OCI-LY3 (cell line): ENCODE measurements at regions not wholly inside any gene's neighbourhood (a gene's known extent, or its start where the extent isn't known, plus 50 kb on each side); places are given as distances from the start of the nearest gene placed in this dataset.
A peak's percentile ranks its signal among the peaks of the same experiment; 100 is the strongest.

ENCODE experiments used
- H2AFZ ChIP-seq: fragments of 200-600, 300-600 bp; shearing (Covaris generic); 2 replicates; pipeline ENCODE4 v1.6.0; 2014; ENCODE audit warnings: antibody characterized with exemption, low read depth, low read length
- H3K27ac ChIP-seq: fragments of 200-600, 300-600 bp; sonication (generic); 2 replicates; pipeline ENCODE4 v1.5.1; 2014; ENCODE audit warnings: mild to moderate bottlenecking, low read length, moderate library complexity, mixed read lengths
- H3K27me3 ChIP-seq: fragments of 200-600, 300-600 bp; sonication (generic); 2 replicates; pipeline ENCODE4 v1.6.1; 2014; ENCODE audit warnings: low read depth, low read length, mixed read lengths
- H3K36me3 ChIP-seq: fragments of 200-600, 300-600 bp; sonication (generic); replicated peaks from 2 replicates; pipeline ENCODE3; 2014; ENCODE audit warnings: low read depth, low read length, mixed read lengths
- H3K4me1 ChIP-seq: fragments of 300-600, 200-600 bp; sonication (generic); 2 replicates; pipeline ENCODE4 v1.6.1; 2014; ENCODE audit warnings: low read length, mixed read lengths
- H3K4me2 ChIP-seq: fragments of 200-600, 300-600 bp; sonication (generic); 2 replicates; pipeline ENCODE4 v1.6.1; 2014; ENCODE audit warnings: low read length, mixed read lengths
- H3K4me3 ChIP-seq: fragments of 300-600, 200-600 bp; sonication (generic); 2 replicates; pipeline ENCODE4 v1.5.1; 2014; ENCODE audit warnings: antibody characterized with exemption, mild to moderate bottlenecking, low read length, moderate library complexity
- H3K79me2 ChIP-seq: fragments of 300-600, 200-600 bp; shearing (Covaris generic); 2 replicates; pipeline ENCODE4 v1.6.1; 2014; ENCODE audit warnings: mild to moderate bottlenecking, low read length, mixed read lengths
- H3K9ac ChIP-seq: fragments of 300-600, 200-600 bp; shearing (Covaris generic); 2 replicates; pipeline ENCODE4 v1.6.0; 2014; ENCODE audit warnings: mild to moderate bottlenecking, low read length, moderate library complexity
- H3K9me3 ChIP-seq: fragments of 200-600, 300-600 bp; shearing (Covaris generic); 2 replicates; pipeline ENCODE4 v1.6.1; 2014; ENCODE audit warnings: low read length, mixed read lengths; ENCODE audit not compliant: insufficient read depth
- H4K20me1 ChIP-seq: fragments of 200-600, 300-600 bp; sonication (generic); 2 replicates; pipeline ENCODE4 v1.6.1; 2016; ENCODE audit warnings: low read length, mixed read lengths; ENCODE audit not compliant: insufficient read depth
- CTCF ChIP-seq: fragments of 200-600, 300-600 bp; sonication (generic); IDR thresholded peaks from 2 replicates; pipeline ENCODE4 v1.5.1; 2014; ENCODE audit warnings: antibody characterized with exemption, low read length, low read depth
- EZH2phosphoT487 ChIP-seq: fragments of 200-600 bp; shearing (Covaris generic); IDR thresholded peaks from 2 replicates; pipeline ENCODE4 v1.6.1; 2018; ENCODE audit warnings: antibody characterized with exemption, mixed run types, low read depth

GRCh38 chr7:17140406-17140805 lies 158.0 kb upstream of the AHR start:
- peak overlapping the region; percentile 100 for H3K27ac ChIP-seq
- H3K4me1 ChIP-seq = peaks cover 92% of the 10 kb centered on the region

DNA sequence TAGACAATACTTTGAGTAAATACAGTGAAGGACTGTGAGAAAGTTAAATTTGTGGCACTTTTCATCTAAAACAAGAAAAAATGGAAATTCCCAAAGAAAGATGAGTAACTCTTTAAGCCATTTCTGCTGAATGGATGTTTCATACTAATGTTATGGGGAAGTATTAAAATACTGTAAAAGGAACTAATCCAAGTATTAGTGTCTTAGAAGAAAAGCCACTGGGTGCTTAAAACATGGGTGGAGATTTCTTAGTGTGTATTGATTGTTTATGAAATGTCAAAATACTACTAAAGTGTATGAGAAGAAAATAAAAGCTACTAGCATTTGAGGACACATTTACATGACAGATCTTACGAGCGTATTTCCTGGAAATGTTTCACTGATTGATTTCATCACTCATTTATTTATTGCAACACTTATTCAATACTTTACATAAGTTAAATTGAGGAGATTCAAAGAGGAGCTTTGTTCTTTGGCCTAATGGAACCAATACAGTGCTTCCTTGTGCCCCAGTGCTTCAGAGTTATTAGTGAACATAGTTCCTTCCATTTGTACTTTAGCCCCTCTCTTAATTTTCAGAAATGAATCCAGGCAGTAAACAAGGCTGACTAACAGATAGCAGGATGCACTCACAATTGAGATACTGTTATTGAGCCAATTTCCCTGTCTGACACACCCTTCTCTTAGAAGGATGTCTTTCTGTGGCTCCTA lies 155.5 kb upstream of the AHR start:
- Histone ChIP-seq H3K4me1 (peaks cover 92% of the 10 kb centered on the region), H3K9me3 (no peaks in the 10 kb centered on the region), H3K27me3 (no peaks in the 10 kb centered on the region), H3K27ac (peak overlapping the region; percentile 97), H2AFZ (no peak overlapping the region), H3K4me3 (peak overlapping the region; percentile 58), H3K79me2 (peaks cover 44% of the 10 kb centered on the region), H3K9ac (peak overlapping the region; percentile 75), H3K4me2 (peak overlapping the region; percentile 90), H3K36me3 (no peaks in the 10 kb centered on the region), H4K20me1 (no peaks in the 10 kb centered on the region)
- TF ChIP-seq EZH2phosphoT487 (no peak), CTCF (no peak)

More at GRCh38 chr7:17140406-17140805, 158.0 kb upstream of the AHR start:
- H3K4me2 ChIP-seq = peak overlapping the region; percentile 57
- TF ChIP-seq EZH2phosphoT487 = no peak
- no peak for TF ChIP-seq CTCF
- H3K27me3 ChIP-seq = no peaks in the 10 kb centered on the region
- peak overlapping the region; percentile 60 for H3K9ac ChIP-seq
- no peak overlapping the region for H3K4me3 ChIP-seq
- H2AFZ ChIP-seq = no peak overlapping the region
- peaks cover 34% of the 10 kb centered on the region for H3K79me2 ChIP-seq
- H3K9me3 ChIP-seq = no peaks in the 10 kb centered on the region
- no peaks in the 10 kb centered on the region for H3K36me3 ChIP-seq
- H4K20me1 ChIP-seq = no peaks in the 10 kb centered on the region

- Histone ChIP-seq H3K27ac (peak overlapping the region; percentile 97), H3K27me3 (no peaks in the 10 kb centered on the region), H3K9me3 (no peaks in the 10 kb centered on the region), H3K4me1 (peaks cover 92% of the 10 kb centered on the region), H4K20me1 (no peaks in the 10 kb centered on the region), H3K4me2 (peak overlapping the region; percentile 90), H3K9ac (peak overlapping the region; percentile 75), H3K36me3 (no peaks in the 10 kb centered on the region), H2AFZ (no peak overlapping the region), H3K4me3 (peak overlapping the region; percentile 69), H3K79me2 (peaks cover 46% of the 10 kb centered on the region)
- TF ChIP-seq CTCF (no peak), EZH2phosphoT487 (no peak)
Observed at GRCh38 chr7:17144322-17144721, 154.1 kb upstream of the AHR start.

DNA sequence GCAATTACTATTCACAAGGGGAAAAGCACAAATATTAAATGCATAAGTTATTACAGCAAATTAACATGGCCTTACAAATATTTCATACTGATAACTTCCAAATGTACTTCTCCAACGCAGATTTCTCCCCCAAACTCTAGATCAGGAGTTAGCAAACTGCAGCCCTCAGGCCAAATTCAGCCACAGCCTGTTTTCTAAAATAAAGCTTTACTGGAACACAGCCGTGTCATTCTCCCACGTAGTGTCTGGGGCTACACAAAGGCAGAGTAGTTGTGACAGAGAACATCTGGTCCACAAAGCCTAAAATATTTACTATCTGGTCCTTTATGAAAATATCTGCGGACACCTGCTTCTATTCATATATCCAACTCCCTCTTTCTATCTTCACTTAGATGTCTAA lies 151.8 kb upstream of the AHR start:
- H4K20me1 ChIP-seq = no peaks in the 10 kb centered on the region
- H2AFZ ChIP-seq = no peak overlapping the region
- peak overlapping the region; percentile 69 for H3K4me3 ChIP-seq
- TF ChIP-seq EZH2phosphoT487 (no peak), CTCF (no peak)
- no peaks in the 10 kb centered on the region for H3K9me3 ChIP-seq
- H3K27me3 ChIP-seq = no peaks in the 10 kb centered on the region
- H3K4me1 ChIP-seq = peaks cover 96% of the 10 kb centered on the region
- peak overlapping the region; percentile 90 for H3K4me2 ChIP-seq
- no peaks in the 10 kb centered on the region for H3K36me3 ChIP-seq
- peak overlapping the region; percentile 75 for H3K9ac ChIP-seq
- peaks cover 48% of the 10 kb centered on the region for H3K79me2 ChIP-seq
- peak overlapping the region; percentile 97 for H3K27ac ChIP-seq
